Colonic mucosa (tissue), 4 donors: ENCODE measurements at regions not wholly inside any gene's neighbourhood (a gene's known extent, or its start where the extent isn't known, plus 50 kb on each side); places are given as distances from the start of the nearest gene placed in this dataset.
A peak's percentile ranks its signal among the peaks of the same experiment; 100 is the strongest.
"Not testable (repeated sequence)": the region's sequence is repeated elsewhere in the genome, so short reads cannot be mapped to it uniquely, and the experiment has no call there.

Experiments
- DNase-seq: peaks from one replicate; pipeline ENCODE4 v3.0.0-alpha.2; 2020
- H3K27ac ChIP-seq: fragments of 200-600 bp; one replicate; pipeline ENCODE4 v1.8.0; 2021
- H3K27me3 ChIP-seq: fragments of 200-600 bp; one replicate; pipeline ENCODE4 v1.8.0; 2021
- H3K36me3 ChIP-seq: fragments of 200-600 bp; one replicate; pipeline ENCODE4 v1.8.0; 2021
- H3K4me1 ChIP-seq: fragments of 200-600 bp; one replicate; pipeline ENCODE4 v1.8.0; 2021; ENCODE audit warnings: mild to moderate bottlenecking
- H3K4me3 ChIP-seq: fragments of 200-600 bp; one replicate; pipeline ENCODE4 v1.8.0; 2021
- H3K9ac ChIP-seq, 2 donors: one replicate each; pipeline ENCODE4 v1.7.0; 2013; ENCODE audit warnings: control low read depth in 2 of 2, low read depth in 2 of 2, low read length in 2 of 2
- H3K9me3 ChIP-seq: fragments of 200-600 bp; one replicate; pipeline ENCODE4 v1.8.0; 2021
- intact Hi-C: fragments of 100-400 bp; cut with DNase I; formaldehyde crosslinking; loops from one replicate; pipeline ENCODE4 v1.14.1; 2022
- TF ChIP-seq, protein P1 (sequence below): fragments of 200-600 bp; IDR thresholded peaks from one replicate; pipeline ENCODE4 v1.8.0; 2022; ENCODE audit warnings: antibody characterized with exemption, mild to moderate bottlenecking
- donor health status: healthy.
- donor health status: DM: no; HTN: no; CAD: no.
- donor health status: DM: no; HTN: no; CAD: no.

DNA sequence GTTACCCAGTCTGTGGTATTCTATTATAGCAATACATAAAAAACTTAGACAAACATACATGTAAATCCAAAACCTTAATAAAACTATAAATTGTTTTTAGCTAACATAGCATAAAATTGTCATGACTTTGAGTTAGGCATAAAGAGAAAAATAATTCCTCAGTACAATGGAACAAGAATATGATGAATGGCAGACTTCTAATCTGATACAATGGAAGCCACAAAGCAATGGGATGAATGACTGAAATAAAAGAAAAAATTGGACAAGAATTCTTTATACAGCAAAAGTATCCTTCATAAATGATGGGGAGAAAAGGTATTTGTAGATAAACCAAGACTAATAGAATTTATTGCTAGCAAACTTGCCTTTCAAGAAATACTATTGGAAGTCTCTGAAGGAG lies 524.2 kb downstream of the GABRG2 start:
- DNase-seq: no peak
- H3K4me3 ChIP-seq: no peak overlapping the region
- no peaks in the 10 kb centered on the region for H3K36me3 ChIP-seq
- TF ChIP-seq, protein P1, sequence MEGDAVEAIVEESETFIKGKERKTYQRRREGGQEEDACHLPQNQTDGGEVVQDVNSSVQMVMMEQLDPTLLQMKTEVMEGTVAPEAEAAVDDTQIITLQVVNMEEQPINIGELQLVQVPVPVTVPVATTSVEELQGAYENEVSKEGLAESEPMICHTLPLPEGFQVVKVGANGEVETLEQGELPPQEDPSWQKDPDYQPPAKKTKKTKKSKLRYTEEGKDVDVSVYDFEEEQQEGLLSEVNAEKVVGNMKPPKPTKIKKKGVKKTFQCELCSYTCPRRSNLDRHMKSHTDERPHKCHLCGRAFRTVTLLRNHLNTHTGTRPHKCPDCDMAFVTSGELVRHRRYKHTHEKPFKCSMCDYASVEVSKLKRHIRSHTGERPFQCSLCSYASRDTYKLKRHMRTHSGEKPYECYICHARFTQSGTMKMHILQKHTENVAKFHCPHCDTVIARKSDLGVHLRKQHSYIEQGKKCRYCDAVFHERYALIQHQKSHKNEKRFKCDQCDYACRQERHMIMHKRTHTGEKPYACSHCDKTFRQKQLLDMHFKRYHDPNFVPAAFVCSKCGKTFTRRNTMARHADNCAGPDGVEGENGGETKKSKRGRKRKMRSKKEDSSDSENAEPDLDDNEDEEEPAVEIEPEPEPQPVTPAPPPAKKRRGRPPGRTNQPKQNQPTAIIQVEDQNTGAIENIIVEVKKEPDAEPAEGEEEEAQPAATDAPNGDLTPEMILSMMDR: no peak
- no peaks in the 10 kb centered on the region for H3K9me3 ChIP-seq
- H3K27me3 ChIP-seq: no peaks in the 10 kb centered on the region
- H3K27ac ChIP-seq: no peak overlapping the region
- H3K4me1 ChIP-seq: no peaks in the 10 kb centered on the region
- H3K9ac ChIP-seq: no peak overlapping the region
- intact Hi-C loops: no loop called here

DNA sequence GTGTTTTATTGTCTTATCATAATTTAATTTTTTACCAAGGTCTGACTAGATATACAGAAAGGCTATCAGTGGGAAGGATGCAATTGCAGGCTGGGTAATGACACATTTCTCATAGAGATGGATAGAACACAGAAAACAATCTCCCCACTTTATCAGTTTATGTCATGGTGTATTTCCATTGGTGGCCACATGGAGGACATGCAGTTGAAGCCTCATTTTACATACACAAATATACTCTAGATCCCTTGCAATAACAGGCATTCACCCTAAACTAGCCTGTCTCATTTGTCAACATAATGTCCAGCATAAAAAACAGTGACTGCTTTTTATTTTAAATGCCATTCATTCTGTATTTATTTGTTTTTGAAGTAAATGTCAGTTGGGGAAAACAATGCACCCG lies 526.3 kb downstream of the GABRG2 start:
- no peak for DNase-seq
- TF ChIP-seq, protein P1: peak; percentile 31
- H3K27ac ChIP-seq: no peak overlapping the region
- no peaks in the 10 kb centered on the region for H3K4me1 ChIP-seq
- intact Hi-C loops: no loop called here
- H3K36me3 ChIP-seq: no peaks in the 10 kb centered on the region
- H3K27me3 ChIP-seq: no peaks in the 10 kb centered on the region
- H3K9me3 ChIP-seq: no peaks in the 10 kb centered on the region
- H3K4me3 ChIP-seq: no peak overlapping the region
- no peak overlapping the region for H3K9ac ChIP-seq

DNA sequence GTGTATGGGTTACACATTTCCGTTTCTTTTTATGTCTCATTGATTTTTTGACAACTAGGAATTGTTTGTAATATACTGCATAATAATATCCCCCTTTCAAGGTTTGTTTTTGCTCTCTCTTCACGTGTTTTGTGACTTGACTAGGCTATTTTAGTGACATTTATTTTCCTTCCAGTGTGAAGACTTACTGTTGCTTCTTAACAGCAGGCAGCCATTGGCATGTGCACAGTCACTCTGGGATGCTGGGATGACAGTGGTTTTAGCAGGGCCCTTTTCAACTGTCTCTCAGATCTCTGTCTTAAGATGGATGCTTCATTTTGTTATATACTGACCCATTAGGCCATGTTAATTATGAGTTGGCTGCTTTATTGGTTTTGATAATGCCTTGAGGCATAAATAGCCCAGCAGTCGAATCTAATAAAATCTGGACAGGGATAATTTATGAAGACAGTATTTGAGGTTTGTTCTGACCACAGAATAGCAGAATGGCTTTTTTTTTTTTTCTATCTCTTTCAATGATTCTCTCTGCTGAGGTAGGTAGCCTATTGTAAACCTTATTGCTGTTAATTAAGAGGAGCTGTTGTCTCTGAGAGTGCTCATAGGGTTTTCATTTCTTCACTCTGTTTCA lies 536.0 kb downstream of the GABRG2 start:
- no peak overlapping the region for H3K4me3 ChIP-seq
- no peaks in the 10 kb centered on the region for H3K27me3 ChIP-seq
- intact Hi-C loops: no loop called here
- no peak overlapping the region for H3K9ac ChIP-seq
- H3K36me3 ChIP-seq: no peaks in the 10 kb centered on the region
- no peaks in the 10 kb centered on the region for H3K9me3 ChIP-seq
- no peak for DNase-seq
- H3K4me1 ChIP-seq: no peaks in the 10 kb centered on the region
- no peak overlapping the region for H3K27ac ChIP-seq
- TF ChIP-seq, protein P1: no peak

DNA sequence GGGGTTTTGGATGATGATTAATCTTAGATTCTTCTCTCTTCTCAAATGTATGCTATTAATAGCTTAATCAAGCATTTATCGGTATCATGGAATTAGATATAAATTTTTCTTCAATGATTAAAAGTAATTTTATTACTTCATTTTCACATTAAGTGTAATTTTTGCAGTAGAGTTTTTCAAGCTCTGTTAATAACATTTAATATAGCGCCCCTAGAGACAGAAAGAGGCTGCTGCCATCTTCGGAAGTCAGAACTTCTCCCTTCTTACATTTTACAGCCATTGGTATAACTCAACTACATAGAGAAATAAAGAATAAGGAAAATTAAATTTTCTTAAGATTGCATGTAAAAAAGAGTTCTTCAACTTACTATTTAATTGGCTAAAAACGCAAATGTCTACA lies 540.3 kb downstream of the GABRG2 start:
- intact Hi-C loops: no loop called here
- Histone ChIP-seq H3K4me3 (no peak overlapping the region), H3K9ac (no peak overlapping the region), H3K4me1 (no peaks in the 10 kb centered on the region), H3K36me3 (no peaks in the 10 kb centered on the region), H3K27me3 (no peaks in the 10 kb centered on the region), H3K9me3 (no peaks in the 10 kb centered on the region), H3K27ac (no peak overlapping the region)
- TF ChIP-seq, protein P1: no peak
- DNase-seq: no peak

DNA sequence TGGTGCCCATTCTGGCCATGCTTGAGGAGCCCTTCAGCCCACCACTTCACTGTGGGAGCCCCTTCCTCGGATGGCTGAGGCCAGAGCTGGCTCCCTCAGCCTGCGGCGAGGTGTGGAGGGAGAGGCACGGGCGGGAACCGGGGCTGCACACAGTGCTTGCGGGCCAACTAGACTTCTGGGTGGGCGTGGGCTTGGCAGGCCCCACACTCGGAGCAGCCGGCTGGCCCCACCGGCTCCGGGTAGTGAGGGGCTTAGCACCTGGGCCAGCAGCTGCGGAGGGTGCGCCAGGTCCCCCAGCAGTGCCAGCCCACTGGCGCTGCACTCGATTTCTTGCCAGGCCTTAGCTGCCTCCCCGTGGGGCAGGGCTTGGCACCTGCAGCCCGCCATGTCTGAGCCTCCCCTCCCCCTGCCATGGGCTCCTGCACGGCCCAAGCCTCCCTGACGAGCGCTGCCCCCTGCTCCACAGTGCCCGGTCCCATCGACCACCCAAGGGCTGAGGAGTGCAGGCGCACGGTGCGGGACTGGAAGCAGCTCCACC lies 554.2 kb downstream of the GABRG2 start:
- DNase-seq, H3K9me3 ChIP-seq, H3K9ac ChIP-seq, H3K4me1 ChIP-seq, H3K27me3 ChIP-seq, H3K27ac ChIP-seq, intact Hi-C loops, H3K4me3 ChIP-seq, H3K36me3 ChIP-seq: not testable (repeated sequence)

DNA sequence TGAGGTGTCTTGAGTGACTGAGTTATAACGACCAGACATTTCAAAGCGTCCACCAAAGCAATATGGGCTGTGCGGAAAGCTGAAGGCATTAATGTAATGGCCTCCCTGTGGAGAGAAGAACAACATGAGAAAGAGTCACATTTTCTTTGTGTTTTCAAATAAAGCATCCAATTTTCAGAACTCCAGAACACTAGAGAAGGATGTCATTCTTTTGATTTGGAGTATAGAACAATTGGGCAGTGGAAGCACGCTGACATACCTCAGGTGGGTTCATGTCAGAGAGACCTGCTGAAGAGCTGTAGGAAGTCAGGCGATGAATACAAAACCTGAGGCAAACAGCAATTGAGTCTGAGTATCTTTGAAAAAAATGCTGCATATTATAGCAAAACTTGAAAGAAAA lies 556.5 kb downstream of the GABRG2 start:
- Histone ChIP-seq H3K9me3 (no peaks in the 10 kb centered on the region), H3K9ac (no peak overlapping the region), H3K4me1 (no peaks in the 10 kb centered on the region), H3K36me3 (no peaks in the 10 kb centered on the region), H3K4me3 (no peak overlapping the region), H3K27ac (no peak overlapping the region), H3K27me3 (no peaks in the 10 kb centered on the region)
- intact Hi-C loops: no loop called here
- TF ChIP-seq, protein P1: no peak
- DNase-seq: no peak
